ENCODE measurements at regions not wholly inside any gene's neighbourhood (a gene's known extent, or its start where the extent isn't known, plus 50 kb on each side); places are given as distances from the start of the nearest gene placed in this dataset.

DNA sequence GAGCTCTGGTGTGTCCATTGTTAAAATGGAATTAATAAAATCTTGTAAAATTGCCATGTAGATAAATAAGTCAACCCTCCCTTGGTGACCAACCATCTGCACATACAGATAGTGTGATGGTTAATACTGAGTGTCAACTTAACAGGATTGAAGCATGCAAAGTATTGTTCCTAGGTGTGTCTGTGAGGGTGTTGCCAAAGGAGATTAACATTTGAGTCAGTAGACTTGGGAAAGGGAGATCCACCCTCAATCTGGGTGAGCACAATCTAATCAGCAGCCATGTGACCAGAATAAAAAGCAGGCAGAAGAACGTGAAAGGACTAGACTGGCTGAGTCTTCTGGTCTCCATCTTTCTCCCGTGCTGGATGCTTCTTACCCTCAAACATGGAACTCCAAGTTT lies 174.8 kb downstream of the LTN1 start:
- no peaks in the 10 kb centered on the region for H3K9me3 ChIP-seq
- DNase-seq (ENCODE audit: extremely low spot score in 2 of 2) = no peak
- H3K27me3 ChIP-seq = no peaks in the 10 kb centered on the region
- no peak for TF ChIP-seq POLR2AphosphoS5 (IDR thresholded peaks at IDR 0.05; ENCODE audit: insufficient read depth in 1 of 2, low read depth in 1 of 2)
- no peak for TF ChIP-seq POLR2A (IDR thresholded peaks at IDR 0.05)
- TF ChIP-seq, protein P1, sequence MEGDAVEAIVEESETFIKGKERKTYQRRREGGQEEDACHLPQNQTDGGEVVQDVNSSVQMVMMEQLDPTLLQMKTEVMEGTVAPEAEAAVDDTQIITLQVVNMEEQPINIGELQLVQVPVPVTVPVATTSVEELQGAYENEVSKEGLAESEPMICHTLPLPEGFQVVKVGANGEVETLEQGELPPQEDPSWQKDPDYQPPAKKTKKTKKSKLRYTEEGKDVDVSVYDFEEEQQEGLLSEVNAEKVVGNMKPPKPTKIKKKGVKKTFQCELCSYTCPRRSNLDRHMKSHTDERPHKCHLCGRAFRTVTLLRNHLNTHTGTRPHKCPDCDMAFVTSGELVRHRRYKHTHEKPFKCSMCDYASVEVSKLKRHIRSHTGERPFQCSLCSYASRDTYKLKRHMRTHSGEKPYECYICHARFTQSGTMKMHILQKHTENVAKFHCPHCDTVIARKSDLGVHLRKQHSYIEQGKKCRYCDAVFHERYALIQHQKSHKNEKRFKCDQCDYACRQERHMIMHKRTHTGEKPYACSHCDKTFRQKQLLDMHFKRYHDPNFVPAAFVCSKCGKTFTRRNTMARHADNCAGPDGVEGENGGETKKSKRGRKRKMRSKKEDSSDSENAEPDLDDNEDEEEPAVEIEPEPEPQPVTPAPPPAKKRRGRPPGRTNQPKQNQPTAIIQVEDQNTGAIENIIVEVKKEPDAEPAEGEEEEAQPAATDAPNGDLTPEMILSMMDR (IDR thresholded peaks at IDR 0.05) = no peak
- H3K4me1 ChIP-seq = peaks cover 19% of the 10 kb centered on the region
- no peaks in the 10 kb centered on the region for H3K36me3 ChIP-seq
- H3K4me3 ChIP-seq = no peak overlapping the region
- H3K27ac ChIP-seq = no peak overlapping the region
- intact Hi-C loops (cut with DNase I) = no loop called here

DNA sequence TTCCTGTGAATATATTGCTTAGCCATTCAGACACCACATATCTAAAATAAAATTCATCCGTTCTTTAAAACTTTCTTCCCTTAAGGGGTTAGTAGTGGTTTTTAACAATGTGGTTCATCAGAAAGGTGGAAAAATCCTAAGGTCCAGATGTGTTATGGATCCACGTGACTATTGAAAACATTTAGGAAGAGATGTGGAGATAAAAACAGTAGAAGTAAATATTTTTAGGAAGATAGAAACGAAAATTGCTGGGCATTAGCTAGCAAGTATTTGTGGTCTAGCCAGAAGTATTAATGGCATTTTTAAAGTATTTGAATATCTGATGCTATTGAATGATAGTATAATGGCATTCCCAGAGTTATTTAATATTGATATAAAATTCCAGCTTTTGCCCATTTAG lies 180.8 kb downstream of the LTN1 start:
- Histone ChIP-seq H3K9me3 (no peaks in the 10 kb centered on the region), H3K4me3 (no peak overlapping the region), H3K27ac (no peak overlapping the region), H3K4me1 (no peaks in the 10 kb centered on the region), H3K36me3 (no peaks in the 10 kb centered on the region), H3K27me3 (no peaks in the 10 kb centered on the region)
- intact Hi-C loops (cut with DNase I) = no loop called here
- TF ChIP-seq POLR2A (IDR thresholded peaks at IDR 0.05) (no peak), POLR2AphosphoS5 (IDR thresholded peaks at IDR 0.05; ENCODE audit: insufficient read depth in 1 of 2, low read depth in 1 of 2) (no peak)
- TF ChIP-seq, protein P1 (IDR thresholded peaks at IDR 0.05) = no peak
- no peak for DNase-seq (ENCODE audit: extremely low spot score in 2 of 2)

DNA sequence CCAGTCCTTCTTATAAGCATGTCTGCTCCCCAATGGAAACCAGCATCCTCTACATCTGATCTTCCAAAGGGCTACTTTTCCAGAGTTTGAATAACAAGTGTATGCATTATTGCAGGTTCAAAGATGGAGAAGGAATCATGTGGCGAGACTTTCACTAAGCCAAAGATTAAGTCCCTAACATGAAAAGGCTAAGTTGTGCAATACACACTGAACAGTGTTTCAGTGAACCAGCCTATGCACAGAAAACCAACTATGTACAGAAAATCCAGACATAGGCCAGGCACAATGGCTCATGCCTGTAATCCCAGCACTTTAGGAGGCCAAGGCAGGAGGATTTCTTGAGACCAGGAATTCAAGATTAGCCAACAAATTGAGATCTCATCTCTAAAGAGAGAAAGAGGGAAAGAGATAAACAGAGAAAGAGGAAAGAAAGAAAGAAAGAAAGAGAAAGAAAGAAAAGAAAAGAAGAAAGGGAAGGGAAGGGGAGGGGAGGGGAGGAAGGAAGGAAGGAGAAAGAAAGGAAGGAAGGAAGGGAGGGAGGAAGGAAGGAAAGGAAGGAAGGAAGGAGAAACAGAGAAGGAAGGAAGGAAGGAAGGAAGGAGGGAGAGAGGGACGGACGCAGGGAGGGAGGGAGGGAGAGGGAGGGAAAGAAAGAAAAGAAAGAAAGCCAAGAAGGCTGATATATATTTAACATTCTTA lies 181.7 kb downstream of the LTN1 start:
- no peak for DNase-seq (ENCODE audit: extremely low spot score in 2 of 2)
- TF ChIP-seq, protein P1 (IDR thresholded peaks at IDR 0.05) = no peak
- TF ChIP-seq POLR2A (IDR thresholded peaks at IDR 0.05) = no peak
- no peak for TF ChIP-seq POLR2AphosphoS5 (IDR thresholded peaks at IDR 0.05; ENCODE audit: insufficient read depth in 1 of 2, low read depth in 1 of 2)
- Histone ChIP-seq H3K9me3 (no peaks in the 10 kb centered on the region), H3K4me3 (no peak overlapping the region), H3K36me3 (no peaks in the 10 kb centered on the region), H3K4me1 (no peaks in the 10 kb centered on the region), H3K27ac (no peak overlapping the region), H3K27me3 (no peaks in the 10 kb centered on the region)
- intact Hi-C loops (cut with DNase I) = no loop called here

DNA sequence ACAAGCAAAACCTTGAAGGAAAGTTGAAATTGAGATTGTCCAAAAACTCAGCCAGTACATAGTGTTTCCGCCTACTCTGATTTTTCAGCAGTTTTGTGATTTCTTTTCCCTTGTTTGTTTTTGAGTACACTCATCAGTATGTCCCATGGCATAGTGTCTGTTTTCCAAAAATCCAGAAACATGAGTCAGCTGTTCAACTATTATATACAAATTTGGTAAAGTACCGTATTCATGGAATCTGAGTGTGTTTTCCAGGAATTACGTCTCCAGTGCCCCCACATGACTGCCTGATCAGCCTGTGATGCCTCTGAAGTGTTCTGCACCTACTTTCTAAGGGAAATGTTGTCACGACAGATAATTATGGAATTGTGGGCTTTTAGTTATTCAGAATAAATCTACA lies 186.8 kb downstream of the LTN1 start:
- H3K27me3 ChIP-seq = no peaks in the 10 kb centered on the region
- TF ChIP-seq POLR2A (IDR thresholded peaks at IDR 0.05) (no peak), POLR2AphosphoS5 (IDR thresholded peaks at IDR 0.05; ENCODE audit: insufficient read depth in 1 of 2, low read depth in 1 of 2) (peak; percentile 21 to 25)
- no peak for DNase-seq (ENCODE audit: extremely low spot score in 2 of 2)
- H3K36me3 ChIP-seq = no peaks in the 10 kb centered on the region
- no peaks in the 10 kb centered on the region for H3K9me3 ChIP-seq
- H3K27ac ChIP-seq = no peak overlapping the region
- intact Hi-C loops (cut with DNase I) = no loop called here
- no peak overlapping the region for H3K4me3 ChIP-seq
- peaks cover 10% of the 10 kb centered on the region for H3K4me1 ChIP-seq

DNA sequence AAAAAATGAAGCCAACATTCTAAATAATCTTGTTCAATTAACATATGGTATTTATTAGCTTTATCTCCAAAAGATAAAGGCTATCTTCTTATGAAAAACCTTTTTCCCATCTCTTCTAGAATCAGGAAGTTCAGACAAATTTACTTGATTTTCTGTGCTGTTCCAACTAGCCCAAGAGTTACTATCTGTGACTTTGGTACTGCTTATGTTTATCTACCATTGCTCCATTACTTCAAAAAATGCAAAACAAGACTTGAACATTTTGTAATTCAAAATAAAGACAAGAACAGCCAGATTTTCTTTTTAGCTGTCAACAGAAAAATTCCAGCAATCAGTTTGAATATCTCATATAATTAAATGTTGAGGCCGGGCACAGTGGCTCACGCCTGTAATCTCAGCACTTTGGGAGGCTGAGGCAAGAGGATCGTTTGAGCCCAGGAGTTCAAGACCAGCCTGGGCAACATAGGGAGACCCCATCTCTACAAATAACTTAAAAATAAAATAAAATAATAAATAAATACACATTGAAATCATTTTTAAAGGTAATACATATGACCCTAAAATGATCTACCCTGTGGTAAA lies 188.5 kb downstream of the LTN1 start:
- H3K27me3 ChIP-seq = no peaks in the 10 kb centered on the region
- no peaks in the 10 kb centered on the region for H3K36me3 ChIP-seq
- DNase-seq (ENCODE audit: extremely low spot score in 2 of 2) = no peak
- H3K4me3 ChIP-seq = no peak overlapping the region
- intact Hi-C loops (cut with DNase I) = no loop called here
- TF ChIP-seq, protein P1 (IDR thresholded peaks at IDR 0.05) = no peak
- TF ChIP-seq POLR2AphosphoS5 (IDR thresholded peaks at IDR 0.05; ENCODE audit: insufficient read depth in 1 of 2, low read depth in 1 of 2) (no peak), POLR2A (IDR thresholded peaks at IDR 0.05) (no peak)
- peaks cover 10% of the 10 kb centered on the region for H3K4me1 ChIP-seq
- no peaks in the 10 kb centered on the region for H3K9me3 ChIP-seq
- peak overlapping the region; percentile 54 for H3K27ac ChIP-seq

Measured in vagina (tissue), 2 donors.